ENCODE measurements at regions not wholly inside any gene's neighbourhood (a gene's known extent, or its start where the extent isn't known, plus 50 kb on each side); places are given as distances from the start of the nearest gene placed in this dataset.

- TF ChIP-seq CTCF (IDR thresholded peaks at IDR 0.05) (no peak), POLR2A (IDR thresholded peaks at IDR 0.05) (no peak)
These were observed 1099.9 kb downstream of the TUSC7 start for GRCh38 chr3:117809186-117810081.

All from Peyer's patch (tissue), 4 donors.